B cell (primary cell): ENCODE measurements at regions not wholly inside any gene's neighbourhood (a gene's known extent, or its start where the extent isn't known, plus 50 kb on each side); places are given as distances from the start of the nearest gene placed in this dataset.

Source experiments
- ATAC-seq: fragments of 200-7000 bp; cut with Tn5 transposase; one replicate; pipeline ENCODE4 v1.10.0; 2021; ENCODE audit warnings: low read depth, mild to moderate bottlenecking, moderate number of reproducible peaks, moderate library complexity
- CTCF ChIA-PET: fragments of 350-600 bp; sonication (Branson Sonifier 250); formaldehyde crosslinking; loops from one replicate; lab custom pipeline; 2021; ENCODE audit warnings: antibody characterized with exemption, inconsistent platforms; lab: Charles Lee
- POLR2A ChIA-PET: fragments of 350-600 bp; sonication (Branson Sonifier 250); formaldehyde crosslinking; loops from one replicate; lab custom pipeline; 2021; ENCODE audit warnings: antibody characterized with exemption; lab: Charles Lee
- DNase-seq: peaks from one replicate; pipeline ENCODE4 v3.0.0; 2013
- H2AFZ ChIP-seq: 2 replicates; pipeline ENCODE4 v1.6.1; 2012; ENCODE audit warnings: mild to moderate bottlenecking, low read depth, low read length; ENCODE audit not compliant: insufficient read depth, poor library complexity, severe bottlenecking
- H3K27ac ChIP-seq, 2 donors: 1 replicate in 1 of 2; 2 replicates in 1 of 2; pipeline ENCODE4 v1.5.1; 2012 to 2013; ENCODE audit warnings: low read length in 2 of 2, mild to moderate bottlenecking in 2 of 2, moderate library complexity in 1 of 2
- H3K27me3 ChIP-seq, 4 experiments: fragments of 200-600 bp in 1 of 4; sonication (generic) in 1 of 4; replicated peaks in 1 of 4; 1 replicate in 2 of 4; 2 replicates in 2 of 4; pipeline versions ENCODE4 v1.6.1 to v1.7.0; 2013 to 2016; ENCODE audit warnings: low read length in 3 of 4, mild to moderate bottlenecking in 2 of 4, mixed read lengths in 1 of 4, moderate library complexity in 1 of 4; ENCODE audit not compliant: insufficient read depth in 4 of 4, control insufficient read depth in 3 of 4; ENCODE audit errors: control extremely low read depth in 1 of 4
- H3K36me3 ChIP-seq, 2 experiments: replicated peaks in 1 of 2; 1 replicate in 1 of 2; 2 replicates in 1 of 2; pipeline versions ENCODE4 v1.6.1 to v1.7.1; 2013; ENCODE audit warnings: low read length in 1 of 2; ENCODE audit not compliant: insufficient read depth in 2 of 2, control insufficient read depth in 1 of 2; ENCODE audit errors: control extremely low read depth in 1 of 2, extremely low read depth in 1 of 2
- H3K4me1 ChIP-seq, 2 donors: fragments of 200-600 bp in 1 of 2; sonication (generic) in 1 of 2; 1 replicate in 1 of 2; 2 replicates in 1 of 2; pipeline versions ENCODE4 v1.5.1 to v1.6.1; 2013 to 2017; ENCODE audit warnings: low read length in 2 of 2; ENCODE audit not compliant: control insufficient read depth in 2 of 2, insufficient read depth in 2 of 2
- H3K4me2 ChIP-seq: replicated peaks from 2 replicates; pipeline ENCODE3; 2012; ENCODE audit warnings: mild to moderate bottlenecking, low read depth, low read length; ENCODE audit not compliant: poor library complexity, severe bottlenecking
- H3K4me3 ChIP-seq, 5 experiments: fragments of 200-600 bp in 1 of 5; sonication (generic) in 1 of 5; 1 replicate in 3 of 5; 2 replicates in 2 of 5; pipeline versions ENCODE4 v1.5.1 to v1.7.0; 2011 to 2016; ENCODE audit warnings: low read length in 4 of 5, mild to moderate bottlenecking in 4 of 5, low read depth in 2 of 5, control low read depth in 1 of 5, moderate library complexity in 1 of 5; ENCODE audit not compliant: insufficient read depth in 1 of 5; ENCODE audit errors: control extremely low read depth in 1 of 5, extremely low read depth in 1 of 5
- H3K79me2 ChIP-seq: fragments of 200-600 bp; sonication (generic); one replicate; pipeline ENCODE4 v1.6.0; 2016; ENCODE audit warnings: low read length; ENCODE audit not compliant: control insufficient read depth, insufficient read depth
- H3K9ac ChIP-seq: fragments of 200-600 bp; sonication (generic); 2 replicates; pipeline ENCODE4 v1.6.1; 2017; ENCODE audit warnings: mild to moderate bottlenecking, low read length, moderate library complexity
- H3K9me3 ChIP-seq, 3 donors: one replicate each; pipeline versions ENCODE4 v1.6.1 to v1.7.1; 2013; ENCODE audit warnings: low read length in 2 of 3; ENCODE audit not compliant: control insufficient read depth in 2 of 3, insufficient read depth in 1 of 3; ENCODE audit errors: control extremely low read depth in 1 of 3
- H4K20me1 ChIP-seq: 2 replicates; pipeline ENCODE4 v1.6.0; 2012; ENCODE audit warnings: mild to moderate bottlenecking, low read length; ENCODE audit not compliant: insufficient read depth, control insufficient read depth, poor library complexity, severe bottlenecking
- H3K27ac Mint-ChIP-seq: one replicate; pipeline ENCODE4 v1.8.0; 2021; ENCODE audit warnings: mixed read lengths
- H3K27me3 Mint-ChIP-seq: one replicate; pipeline ENCODE4 v1.8.0; 2021; ENCODE audit warnings: mixed read lengths
- H3K4me1 Mint-ChIP-seq: one replicate; pipeline ENCODE4 v1.8.0; 2021; ENCODE audit warnings: mixed read lengths
- H3K4me3 Mint-ChIP-seq: one replicate; pipeline ENCODE4 v1.8.0; 2021; ENCODE audit warnings: mixed read lengths
- H3K9me3 Mint-ChIP-seq: one replicate; pipeline ENCODE4 v1.8.0; 2022; ENCODE audit warnings: mixed read lengths; ENCODE audit not compliant: insufficient read depth
- CTCF ChIP-seq: fragments of 200-600 bp; IDR thresholded peaks from one replicate; pipeline ENCODE4 v1.8.0; 2022; ENCODE audit warnings: antibody characterized with exemption, mild to moderate bottlenecking
- EZH2 ChIP-seq: IDR thresholded peaks from 2 replicates; pipeline ENCODE4 v1.6.1; 2012; ENCODE audit warnings: borderline replicate concordance, low read depth, mild to moderate bottlenecking, moderate library complexity, low read length; ENCODE audit not compliant: insufficient read depth, poor library complexity, severe bottlenecking
- WGBS: methylation state at CpG from one replicate; pipeline ENCODE4 v1.1.5; 2013; ENCODE audit warnings: missing lambda C conversion rate; ENCODE audit not compliant: insufficient coverage; 5-methylcytosine and 5-hydroxymethylcytosine counted together
- intact Hi-C: fragments of 100-400 bp; cut with micrococcal nuclease; formaldehyde crosslinking; loops from one replicate; pipeline ENCODE4 v1.10.0; 2022

- Histone ChIP-seq H2AFZ (no peak overlapping the region), H3K9ac (no peak overlapping the region), H3K4me3 (no peak overlapping the region), H3K4me2 (no peak overlapping the region), H3K27ac (no peak overlapping the region), H3K79me2 (no peaks in the 10 kb centered on the region), H3K27me3 (no peaks in the 10 kb centered on the region), H3K36me3 (no peaks in the 10 kb centered on the region), H3K4me1 (no peaks in the 10 kb centered on the region), H4K20me1 (no peaks in the 10 kb centered on the region), H3K9me3 (no peaks in the 10 kb centered on the region)
- Mint-ChIP-seq H3K9me3 (peaks cover 3% of the 10 kb centered on the region), H3K27ac (no peak overlapping the region), H3K27me3 (no peaks in the 10 kb centered on the region), H3K4me3 (no peak overlapping the region), H3K4me1 (no peaks in the 10 kb centered on the region)
- DNase-seq (no peak), ATAC-seq (no peak)
- 60% methylated on average over 1 of the region's 6 CpGs for WGBS
- POLR2A ChIA-PET: no interaction called here
- CTCF ChIA-PET: no interaction called here
- intact Hi-C loops: no loop called here
- TF ChIP-seq CTCF: no peak
Measured at GRCh38 chr2:22282916-22283315, 1102.1 kb upstream of the KLHL29 start.

- WGBS: 90% methylated on average over 5 of the region's 9 CpGs
- ChIA-PET POLR2A (no interaction called here), CTCF (no interaction called here)
- Histone ChIP-seq H3K27me3 (no peaks in the 10 kb centered on the region), H3K4me3 (no peak overlapping the region), H4K20me1 (no peaks in the 10 kb centered on the region), H3K9me3 (no peaks in the 10 kb centered on the region), H3K27ac (no peak overlapping the region), H3K36me3 (no peaks in the 10 kb centered on the region), H3K9ac (no peak overlapping the region), H3K4me2 (no peak overlapping the region), H3K4me1 (no peaks in the 10 kb centered on the region), H2AFZ (no peak overlapping the region), H3K79me2 (no peaks in the 10 kb centered on the region)
- DNase-seq: no peak
- peaks cover 3% of the 10 kb centered on the region for H3K9me3 Mint-ChIP-seq
- H3K4me3 Mint-ChIP-seq: no peak overlapping the region
- intact Hi-C loops: no loop called here
- H3K27ac Mint-ChIP-seq: no peak overlapping the region
- H3K4me1 Mint-ChIP-seq: no peaks in the 10 kb centered on the region
- no peak for ATAC-seq
- H3K27me3 Mint-ChIP-seq: no peaks in the 10 kb centered on the region
- TF ChIP-seq CTCF (no peak), EZH2 (no peak)
Measured at GRCh38 chr2:22283436-22283835, 1101.5 kb upstream of the KLHL29 start.
